Liver (tissue), 8 donors: ENCODE measurements at regions not wholly inside any gene's neighbourhood (a gene's known extent, or its start where the extent isn't known, plus 50 kb on each side); places are given as distances from the start of the nearest gene placed in this dataset.

Experiments used
- DNase-seq: peaks from one replicate; pipeline ENCODE4 v3.0.0-alpha.2; 2017; ENCODE audit warnings: low spot score
- H3K27ac ChIP-seq, 2 donors: one replicate each; pipeline ENCODE4 v1.7.0; 2013; ENCODE audit warnings: inconsistent platforms in 2 of 2, low read length in 2 of 2, control low read depth in 1 of 2, low read depth in 1 of 2, mild to moderate bottlenecking in 1 of 2
- H3K27me3 ChIP-seq, 4 donors: one replicate each; pipeline versions ENCODE4 v1.6.1 to v1.7.0; 2013; ENCODE audit warnings: low read length in 3 of 4, inconsistent platforms in 1 of 4, mild to moderate bottlenecking in 1 of 4, moderate library complexity in 1 of 4; ENCODE audit not compliant: control insufficient read depth in 4 of 4, insufficient read depth in 4 of 4
- H3K36me3 ChIP-seq, 4 donors: one replicate each; pipeline versions ENCODE4 v1.6.1 to v1.7.0; 2013; ENCODE audit warnings: low read length in 3 of 4, mild to moderate bottlenecking in 3 of 4, low read depth in 1 of 4, moderate library complexity in 1 of 4; ENCODE audit not compliant: control insufficient read depth in 4 of 4, insufficient read depth in 3 of 4
- H3K4me1 ChIP-seq, 4 donors: one replicate each; pipeline versions ENCODE4 v1.6.1 to v1.7.0; 2013; ENCODE audit warnings: low read length in 3 of 4, mild to moderate bottlenecking in 3 of 4, moderate library complexity in 1 of 4; ENCODE audit not compliant: control insufficient read depth in 4 of 4, insufficient read depth in 4 of 4
- H3K4me3 ChIP-seq, 3 donors: one replicate each; pipeline versions ENCODE4 v1.6.1 to v1.7.0; 2013; ENCODE audit warnings: low read length in 3 of 3, control low read depth in 1 of 3, low read depth in 1 of 3, mild to moderate bottlenecking in 1 of 3
- H3K9ac ChIP-seq, 2 donors: one replicate each; pipeline ENCODE4 v1.7.0; 2013; ENCODE audit warnings: low read length in 2 of 2, mild to moderate bottlenecking in 2 of 2, moderate library complexity in 2 of 2, control low read depth in 1 of 2, low read depth in 1 of 2
- H3K9me3 ChIP-seq, 4 donors: one replicate each; pipeline versions ENCODE4 v1.6.1 to v1.7.0; 2013; ENCODE audit warnings: low read length in 3 of 4; ENCODE audit not compliant: control insufficient read depth in 4 of 4
- ATF3 ChIP-seq: IDR thresholded peaks from 2 replicates; pipeline ENCODE4 v1.6.1; 2016; ENCODE audit warnings: antibody characterized with exemption
- CTCF ChIP-seq: fragments of 150-350 bp; IDR thresholded peaks from 2 replicates; pipeline ENCODE4 v1.5.1; 2017; ENCODE audit warnings: improper control_type of control experiment, low read depth, low read length; ENCODE audit not compliant: missing input control
- EGR1 ChIP-seq, 2 donors: IDR thresholded peaks; 2 replicates each; pipeline ENCODE4 v1.6.1; 2016 to 2018; ENCODE audit warnings: antibody characterized with exemption in 2 of 2, low read depth in 2 of 2
- FOXA1 ChIP-seq: IDR thresholded peaks from 2 replicates; pipeline ENCODE4 v1.6.1; 2016; ENCODE audit warnings: antibody characterized with exemption
- FOXA2 ChIP-seq: IDR thresholded peaks from 2 replicates; pipeline ENCODE4 v1.6.1; 2016; ENCODE audit warnings: antibody characterized with exemption
- GABPA ChIP-seq, 2 donors: IDR thresholded peaks in 1 of 2; conservative IDR thresholded peaks in 1 of 2; 2 replicates each; pipeline ENCODE4 v1.6.1; 2016; ENCODE audit warnings: antibody characterized with exemption in 2 of 2, mild to moderate bottlenecking in 1 of 2, moderate library complexity in 1 of 2
- HNF4A ChIP-seq, 2 donors: conservative IDR thresholded peaks; 2 replicates each; pipeline ENCODE4 v1.6.1; 2016; ENCODE audit warnings: antibody characterized with exemption in 2 of 2, mild to moderate bottlenecking in 2 of 2
- HNF4G ChIP-seq: IDR thresholded peaks from 2 replicates; pipeline ENCODE4 v1.6.1; 2016; ENCODE audit warnings: antibody characterized with exemption
- JUND ChIP-seq, 2 donors: IDR thresholded peaks; 2 replicates each; pipeline ENCODE4 v1.6.1; 2016; ENCODE audit warnings: antibody characterized with exemption in 2 of 2
- MAX ChIP-seq: IDR thresholded peaks from 2 replicates; pipeline ENCODE4 v1.6.1; 2016; ENCODE audit warnings: antibody characterized with exemption
- NR2F2 ChIP-seq: IDR thresholded peaks from 2 replicates; pipeline ENCODE4 v1.6.1; 2016; ENCODE audit warnings: antibody characterized with exemption
- RAD21 ChIP-seq, 2 donors: IDR thresholded peaks; 2 replicates each; pipeline ENCODE4 v1.6.1; 2016; ENCODE audit warnings: antibody characterized with exemption in 2 of 2, mild to moderate bottlenecking in 2 of 2
- REST ChIP-seq: IDR thresholded peaks from 2 replicates; pipeline ENCODE4 v1.6.1; 2016; ENCODE audit warnings: antibody characterized with exemption, mild to moderate bottlenecking
- SP1 ChIP-seq: IDR thresholded peaks from 2 replicates; pipeline ENCODE4 v1.6.1; 2018; ENCODE audit warnings: antibody characterized with exemption, mild to moderate bottlenecking
- TAF1 ChIP-seq: conservative IDR thresholded peaks from 2 replicates; pipeline ENCODE4 v1.6.1; 2016; ENCODE audit warnings: antibody characterized with exemption, mild to moderate bottlenecking
- YY1 ChIP-seq: IDR thresholded peaks from 2 replicates; pipeline ENCODE4 v1.6.1; 2016; ENCODE audit warnings: antibody characterized with exemption, mild to moderate bottlenecking
- ZBTB33 ChIP-seq: IDR thresholded peaks from 2 replicates; pipeline ENCODE4 v1.6.1; 2016; ENCODE audit warnings: antibody characterized with exemption
- WGBS: extraction: QIAGEN DNeasy Blood & Tissue Kit; methylation state at CpG from one replicate; pipeline ENCODE4 v1.1.7; 2013; 5-methylcytosine and 5-hydroxymethylcytosine counted together
- donor health status: healthy.
- donor health status: healthy.
- donor health status: healthy.
- donor health status: healthy.
- donor health status: healthy.

- Histone ChIP-seq H3K4me3 (no peak overlapping the region), H3K9me3 (no peaks in the 10 kb centered on the region), H3K4me1 (no peaks in the 10 kb centered on the region), H3K27ac (no peak overlapping the region), H3K27me3 (no peaks in the 10 kb centered on the region), H3K36me3 (no peaks in the 10 kb centered on the region), H3K9ac (no peak overlapping the region)
- DNase-seq: no peak
- TF ChIP-seq CTCF (no peak), GABPA (IDR thresholded peaks at IDR 0.05 in 1 of 2, conservative IDR thresholded peaks at IDR 0.05 in 1 of 2) (no peak), EGR1 (IDR thresholded peaks at IDR 0.05; ENCODE audit: low read depth in 2 of 2) (no peak), FOXA1 (no peak), FOXA2 (no peak), HNF4A (conservative IDR thresholded peaks at IDR 0.05) (no peak), MAX (no peak), NR2F2 (no peak), RAD21 (IDR thresholded peaks at IDR 0.05) (no peak), SP1 (no peak), JUND (IDR thresholded peaks at IDR 0.05) (no peak), ATF3 (no peak), ZBTB33 (no peak), TAF1 (no peak), HNF4G (no peak), YY1 (no peak), REST (no peak)
- WGBS: 70% methylated on average over 4 of the region's 4 CpGs
Observed at GRCh38 chr7:89966067-89966664, 188.1 kb upstream of the STEAP1 start.
